ENCODE measurements at regions not wholly inside any gene's neighbourhood (a gene's known extent, or its start where the extent isn't known, plus 50 kb on each side); places are given as distances from the start of the nearest gene placed in this dataset.

- H3K4me1 ChIP-seq (ENCODE audit: insufficient read depth), result no peaks in the 10 kb centered on the region
- H3K4me3 ChIP-seq, result no peak overlapping the region
- H3K9me3 Mint-ChIP-seq, result no peaks in the 10 kb centered on the region; the same call in 2 of the 3 replicates
- H3K4me2 ChIP-seq, result no peak overlapping the region
- H3K36me3 Mint-ChIP-seq (ENCODE audit: low read depth), result no peaks in the 10 kb centered on the region
- ATAC-seq, result no peak
- no peak overlapping the region for H3K4me3 Mint-ChIP-seq
- no peak for DNase-seq (ENCODE audit: low spot score)
- no peaks in the 10 kb centered on the region for H3K36me3 ChIP-seq (ENCODE audit: insufficient read depth)
- no peaks in the 10 kb centered on the region for H3K9me2 ChIP-seq (ENCODE audit: insufficient read depth)
- no peak overlapping the region for H3K27ac ChIP-seq (ENCODE audit: low read depth)
- no peak overlapping the region for H2AFZ ChIP-seq
- TF ChIP-seq JUNB (IDR thresholded peaks at IDR 0.05; ENCODE audit: unreplicated experiment) (no peak), NANOG (IDR thresholded peaks at IDR 0.05; ENCODE audit: borderline replicate concordance) (no peak), ZNF331 (CRISPR knock-in tag; IDR thresholded peaks at IDR 0.05; ENCODE audit: low read depth) (no peak), EZH2phosphoT487 (IDR thresholded peaks at IDR 0.05; ENCODE audit: unreplicated experiment) (no peak), EZH2 (IDR thresholded peaks at IDR 0.05; ENCODE audit: low read depth, unreplicated experiment) (no peak), CREB1 (CRISPR knock-in tag; IDR thresholded peaks at IDR 0.05; ENCODE audit: low read depth) (no peak), ZNF114 (CRISPR knock-in tag; IDR thresholded peaks at IDR 0.05) (no peak), POLR2AphosphoS5 (IDR thresholded peaks at IDR 0.05; ENCODE audit: low read depth) (no peak), STAT1 (IDR thresholded peaks at IDR 0.05; ENCODE audit: unreplicated experiment) (no peak), ZNF462 (CRISPR knock-in tag; IDR thresholded peaks at IDR 0.05) (no peak)
- TF ChIP-seq, protein P1, sequence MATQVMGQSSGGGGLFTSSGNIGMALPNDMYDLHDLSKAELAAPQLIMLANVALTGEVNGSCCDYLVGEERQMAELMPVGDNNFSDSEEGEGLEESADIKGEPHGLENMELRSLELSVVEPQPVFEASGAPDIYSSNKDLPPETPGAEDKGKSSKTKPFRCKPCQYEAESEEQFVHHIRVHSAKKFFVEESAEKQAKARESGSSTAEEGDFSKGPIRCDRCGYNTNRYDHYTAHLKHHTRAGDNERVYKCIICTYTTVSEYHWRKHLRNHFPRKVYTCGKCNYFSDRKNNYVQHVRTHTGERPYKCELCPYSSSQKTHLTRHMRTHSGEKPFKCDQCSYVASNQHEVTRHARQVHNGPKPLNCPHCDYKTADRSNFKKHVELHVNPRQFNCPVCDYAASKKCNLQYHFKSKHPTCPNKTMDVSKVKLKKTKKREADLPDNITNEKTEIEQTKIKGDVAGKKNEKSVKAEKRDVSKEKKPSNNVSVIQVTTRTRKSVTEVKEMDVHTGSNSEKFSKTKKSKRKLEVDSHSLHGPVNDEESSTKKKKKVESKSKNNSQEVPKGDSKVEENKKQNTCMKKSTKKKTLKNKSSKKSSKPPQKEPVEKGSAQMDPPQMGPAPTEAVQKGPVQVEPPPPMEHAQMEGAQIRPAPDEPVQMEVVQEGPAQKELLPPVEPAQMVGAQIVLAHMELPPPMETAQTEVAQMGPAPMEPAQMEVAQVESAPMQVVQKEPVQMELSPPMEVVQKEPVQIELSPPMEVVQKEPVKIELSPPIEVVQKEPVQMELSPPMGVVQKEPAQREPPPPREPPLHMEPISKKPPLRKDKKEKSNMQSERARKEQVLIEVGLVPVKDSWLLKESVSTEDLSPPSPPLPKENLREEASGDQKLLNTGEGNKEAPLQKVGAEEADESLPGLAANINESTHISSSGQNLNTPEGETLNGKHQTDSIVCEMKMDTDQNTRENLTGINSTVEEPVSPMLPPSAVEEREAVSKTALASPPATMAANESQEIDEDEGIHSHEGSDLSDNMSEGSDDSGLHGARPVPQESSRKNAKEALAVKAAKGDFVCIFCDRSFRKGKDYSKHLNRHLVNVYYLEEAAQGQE (IDR thresholded peaks at IDR 0.05; ENCODE audit: unreplicated experiment), result no peak
- TF ChIP-seq, protein P2, sequence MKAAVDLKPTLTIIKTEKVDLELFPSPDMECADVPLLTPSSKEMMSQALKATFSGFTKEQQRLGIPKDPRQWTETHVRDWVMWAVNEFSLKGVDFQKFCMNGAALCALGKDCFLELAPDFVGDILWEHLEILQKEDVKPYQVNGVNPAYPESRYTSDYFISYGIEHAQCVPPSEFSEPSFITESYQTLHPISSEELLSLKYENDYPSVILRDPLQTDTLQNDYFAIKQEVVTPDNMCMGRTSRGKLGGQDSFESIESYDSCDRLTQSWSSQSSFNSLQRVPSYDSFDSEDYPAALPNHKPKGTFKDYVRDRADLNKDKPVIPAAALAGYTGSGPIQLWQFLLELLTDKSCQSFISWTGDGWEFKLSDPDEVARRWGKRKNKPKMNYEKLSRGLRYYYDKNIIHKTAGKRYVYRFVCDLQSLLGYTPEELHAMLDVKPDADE (IDR thresholded peaks at IDR 0.05), result no peak
- TF ChIP-seq, protein P3, sequence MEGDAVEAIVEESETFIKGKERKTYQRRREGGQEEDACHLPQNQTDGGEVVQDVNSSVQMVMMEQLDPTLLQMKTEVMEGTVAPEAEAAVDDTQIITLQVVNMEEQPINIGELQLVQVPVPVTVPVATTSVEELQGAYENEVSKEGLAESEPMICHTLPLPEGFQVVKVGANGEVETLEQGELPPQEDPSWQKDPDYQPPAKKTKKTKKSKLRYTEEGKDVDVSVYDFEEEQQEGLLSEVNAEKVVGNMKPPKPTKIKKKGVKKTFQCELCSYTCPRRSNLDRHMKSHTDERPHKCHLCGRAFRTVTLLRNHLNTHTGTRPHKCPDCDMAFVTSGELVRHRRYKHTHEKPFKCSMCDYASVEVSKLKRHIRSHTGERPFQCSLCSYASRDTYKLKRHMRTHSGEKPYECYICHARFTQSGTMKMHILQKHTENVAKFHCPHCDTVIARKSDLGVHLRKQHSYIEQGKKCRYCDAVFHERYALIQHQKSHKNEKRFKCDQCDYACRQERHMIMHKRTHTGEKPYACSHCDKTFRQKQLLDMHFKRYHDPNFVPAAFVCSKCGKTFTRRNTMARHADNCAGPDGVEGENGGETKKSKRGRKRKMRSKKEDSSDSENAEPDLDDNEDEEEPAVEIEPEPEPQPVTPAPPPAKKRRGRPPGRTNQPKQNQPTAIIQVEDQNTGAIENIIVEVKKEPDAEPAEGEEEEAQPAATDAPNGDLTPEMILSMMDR (conservative IDR thresholded peaks at IDR 0.05; ENCODE audit: low read depth in 2 of 2), result no peak
- H4K20me1 ChIP-seq (replicated peaks; ENCODE audit: insufficient read depth), result no peaks in the 10 kb centered on the region
- no peak overlapping the region for H3K27ac Mint-ChIP-seq
- H3F3A ChIP-seq (replicated peaks; ENCODE audit: low read depth), result no peaks in the 10 kb centered on the region
- no peaks in the 10 kb centered on the region for H3K27me3 Mint-ChIP-seq (ENCODE audit: insufficient read depth, low read depth, poor library complexity)
- H3K4me1 Mint-ChIP-seq, result no peaks in the 10 kb centered on the region
- H3K27me3 ChIP-seq (ENCODE audit: insufficient read depth), result no peaks in the 10 kb centered on the region
- no peaks in the 10 kb centered on the region for H3K79me2 ChIP-seq (replicated peaks; ENCODE audit: insufficient read depth)
These were observed 1007.0 kb downstream of the NR2F1-AS1 start for GRCh38 chr5:92574023-92574422.

All from GM23338 (cell line).